HCT116 (cell line): ENCODE measurements at regions not wholly inside any gene's neighbourhood (a gene's known extent, or its start where the extent isn't known, plus 50 kb on each side); places are given as distances from the start of the nearest gene placed in this dataset.

Source experiments
- ATAC-seq: fragments of 200-7000 bp; cut with Tn5 transposase; 2 replicates; pipeline ENCODE4 v1.9.1; 2020; ENCODE audit warnings: mild to moderate bottlenecking, moderate library complexity
- BruUV-seq: library from RNA; stranded (reverse); fragments of 400-500 nt; replicated peaks from 2 replicates; lab custom pipeline; 2021; lab: Mats Ljungman, UMichigan
- CTCF ChIA-PET: fragments of 300-600 bp; sonication (Branson Sonifier 250); formaldehyde crosslinking; loops from one replicate; lab custom pipeline; 2021; ENCODE audit warnings: antibody characterized with exemption; lab: Charles Lee
- POLR2A ChIA-PET: fragments of 300-600, 350-600 bp; sonication (Branson Sonifier 250); formaldehyde crosslinking; loops from one replicate; lab custom pipeline; 2021; ENCODE audit warnings: antibody characterized with exemption; lab: Charles Lee
- RAD21 ChIA-PET, 2 experiments: fragments of 300-600 bp; sonication (Branson Sonifier 250); formaldehyde crosslinking; loops; one replicate each; lab custom pipeline; 2023; ENCODE audit warnings: low total read pairs in 2 of 2; ENCODE audit not compliant: uncharacterized antibody in 2 of 2, unreplicated experiment in 2 of 2, low non-redundant PET in 1 of 2; lab: Charles Lee
- DNase-seq: peaks from one replicate; pipeline ENCODE4 v3.0.0-alpha.2; 2010; ENCODE audit warnings: low read depth, low spot score
- H2AFZ ChIP-seq: fragments of 200-600 bp; shearing (Covaris generic), sonication (generic); 2 replicates; pipeline ENCODE4 v1.6.1; 2017; ENCODE audit warnings: low read depth, mixed run types, mixed read lengths, antibody characterized with exemption, low read length; ENCODE audit not compliant: poor library complexity, severe bottlenecking
- H3K27ac ChIP-seq: 2 replicates; pipeline ENCODE4 v1.5.1; 2012; ENCODE audit warnings: low read depth, low read length
- H3K27me3 ChIP-seq: fragments of 200-600 bp; sonication (generic); 2 replicates; pipeline ENCODE4 v1.6.1; 2016; ENCODE audit warnings: mixed run types, low read length, mixed read lengths; ENCODE audit not compliant: insufficient read depth
- H3K36me3 ChIP-seq, 2 experiments: fragments of 200-500 bp in 1 of 2; fragments of 200-600 bp in 1 of 2; sonication (Bioruptor generic) in 1 of 2; sonication (generic) in 1 of 2; 2 replicates each; pipeline versions ENCODE4 v1.5.1 to v1.6.1; 2014 to 2016; ENCODE audit warnings: low read length in 2 of 2, inconsistent platforms in 1 of 2, mixed read lengths in 1 of 2, mixed run types in 1 of 2; ENCODE audit not compliant: insufficient read depth in 2 of 2, control insufficient read depth in 1 of 2
- H3K4me1 ChIP-seq, 2 experiments: fragments of 200-600 bp in 1 of 2; sonication (generic) in 1 of 2; 2 replicates each; pipeline versions ENCODE4 v1.5.1 to v1.6.1; 2012 to 2017; ENCODE audit warnings: low read length in 2 of 2, inconsistent platforms in 1 of 2, mild to moderate bottlenecking in 1 of 2, mixed read lengths in 1 of 2, mixed run types in 1 of 2, moderate library complexity in 1 of 2; ENCODE audit not compliant: insufficient read depth in 2 of 2, control insufficient read depth in 1 of 2
- H3K4me2 ChIP-seq: fragments of 200-600 bp; sonication (generic); 2 replicates; pipeline ENCODE4 v1.6.1; 2017; ENCODE audit warnings: mixed run types, low read length, mixed read lengths
- H3K4me3 ChIP-seq, 2 experiments: fragments of 200-600 bp in 1 of 2; sonication (generic) in 1 of 2; replicated peaks in 1 of 2; 2 replicates each; pipeline ENCODE4 v1.5.1; 2011 to 2016; ENCODE audit warnings: low read length in 2 of 2, control low read depth in 1 of 2, low read depth in 1 of 2, mild to moderate bottlenecking in 1 of 2, mixed read lengths in 1 of 2, mixed run types in 1 of 2
- H3K79me2 ChIP-seq: fragments of 200-600 bp; sonication (generic); 2 replicates; pipeline ENCODE4 v1.6.1; 2017; ENCODE audit warnings: mild to moderate bottlenecking, mixed run types, low read length, moderate library complexity, mixed read lengths; ENCODE audit not compliant: insufficient read depth
- H3K9ac ChIP-seq: fragments of 200-600 bp; sonication (generic); 2 replicates; pipeline ENCODE4 v1.6.1; 2016; ENCODE audit warnings: low read length, mixed read lengths
- H3K9me2 ChIP-seq: fragments of 200-600 bp; sonication (generic), shearing (Covaris generic); 2 replicates; pipeline ENCODE4 v1.6.1; 2017; ENCODE audit warnings: mixed run types, mild to moderate bottlenecking, moderate library complexity; ENCODE audit not compliant: insufficient read depth
- H3K9me3 ChIP-seq, 2 experiments: fragments of 200-500 bp in 1 of 2; fragments of 200-600 bp in 1 of 2; sonication (Bioruptor generic) in 1 of 2; sonication (generic) in 1 of 2; 2 replicates each; pipeline ENCODE4 v1.6.1; 2014 to 2017; ENCODE audit warnings: low read length in 2 of 2, mixed read lengths in 2 of 2, inconsistent platforms in 1 of 2, low read depth in 1 of 2, mild to moderate bottlenecking in 1 of 2, mixed run types in 1 of 2, moderate library complexity in 1 of 2; ENCODE audit not compliant: control insufficient read depth in 1 of 2, insufficient read depth in 1 of 2
- H4K20me1 ChIP-seq: fragments of 200-600 bp; sonication (generic), shearing (Covaris generic); 2 replicates; pipeline ENCODE4 v1.6.1; 2017; ENCODE audit warnings: mixed run types, mild to moderate bottlenecking, moderate library complexity; ENCODE audit not compliant: insufficient read depth
- EZH2 ChIP-seq: fragments of 200-600 bp; sonication (generic); IDR thresholded peaks from 2 replicates; pipeline ENCODE4 v1.6.1; 2017; ENCODE audit warnings: antibody characterized with exemption, mixed run types
- JUND ChIP-seq: IDR thresholded peaks from 2 replicates; pipeline ENCODE4 v1.6.1; 2012
- POLR2A ChIP-seq: IDR thresholded peaks from 2 replicates; pipeline ENCODE4 v1.7.0; 2011; ENCODE audit warnings: borderline replicate concordance; ENCODE audit not compliant: insufficient read depth, insufficient read length; ENCODE audit errors: extremely low read depth
- SIN3A ChIP-seq: IDR thresholded peaks from 2 replicates; pipeline ENCODE4 v1.6.1; 2012; ENCODE audit warnings: low read depth
- SP1 ChIP-seq: IDR thresholded peaks from 2 replicates; pipeline ENCODE4 v1.6.1; 2012; ENCODE audit warnings: low read depth
- YY1 ChIP-seq: IDR thresholded peaks from 2 replicates; pipeline ENCODE4 v1.6.1; 2011; ENCODE audit warnings: low read length, low read depth, moderate library complexity, mild to moderate bottlenecking; ENCODE audit not compliant: insufficient replicate concordance; ENCODE audit errors: extremely low read depth
- intact Hi-C: fragments of 100-400 bp; cut with micrococcal nuclease; formaldehyde crosslinking; loops from 2 replicates; pipeline ENCODE4 v1.10.0; 2022
- TF ChIP-seq, protein P1 (sequence below), 3 experiments: fragments of 200-600 bp in 1 of 3; sonication (generic) in 1 of 3; IDR thresholded peaks in 2 of 3; conservative IDR thresholded peaks in 1 of 3; 2 replicates each; pipeline ENCODE4 v1.5.1; 2012 to 2017; ENCODE audit warnings: low read depth in 2 of 3, low read length in 2 of 3, antibody characterized with exemption in 1 of 3, borderline replicate concordance in 1 of 3, control low read depth in 1 of 3, mild to moderate bottlenecking in 1 of 3, mixed read lengths in 1 of 3, mixed run types in 1 of 3, moderate library complexity in 1 of 3; ENCODE audit not compliant: insufficient read depth in 1 of 3
- TF ChIP-seq, protein P2 (sequence below): IDR thresholded peaks from 2 replicates; pipeline ENCODE4 v1.6.1; 2011; ENCODE audit warnings: mild to moderate bottlenecking, low read length, moderate library complexity; ENCODE audit not compliant: insufficient replicate concordance; ENCODE audit errors: extremely low read depth
- TF ChIP-seq, protein P3 (sequence below): IDR thresholded peaks from 2 replicates; pipeline ENCODE4 v1.6.1; 2012; ENCODE audit warnings: low read depth

DNA sequence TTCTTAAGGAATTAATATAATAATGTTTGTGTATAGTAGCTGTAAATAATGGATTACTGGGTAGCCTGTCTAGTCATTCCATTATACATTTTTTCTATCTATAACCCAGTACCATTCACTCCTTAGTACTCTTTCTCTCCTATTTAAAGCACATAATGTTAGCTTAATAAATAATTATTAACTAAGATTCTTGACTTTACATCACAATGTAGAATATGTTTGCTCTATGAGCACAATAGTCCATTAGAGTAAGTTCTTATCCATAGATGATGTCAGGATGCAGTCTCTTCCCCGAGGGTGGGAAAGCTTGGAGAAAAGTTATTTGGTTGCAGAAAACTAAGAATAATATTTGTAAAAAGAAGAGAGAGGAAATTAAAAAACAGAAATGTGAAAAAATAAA lies 226.4 kb upstream of the EYS start:
- Histone ChIP-seq H3K27me3 (no peaks in the 10 kb centered on the region), H3K9ac (no peak overlapping the region), H3K9me2 (no peaks in the 10 kb centered on the region), H3K36me3 (no peaks in the 10 kb centered on the region), H3K79me2 (no peaks in the 10 kb centered on the region), H3K4me2 (no peak overlapping the region), H3K27ac (no peak overlapping the region), H3K9me3 (peaks cover 10 to 11% of the 10 kb centered on the region in 2 experiments; a peak in 3 of 4 replicates), H2AFZ (no peak overlapping the region), H3K4me3 (no peak overlapping the region), H4K20me1 (no peaks in the 10 kb centered on the region), H3K4me1 (no peaks in the 10 kb centered on the region)
- CTCF ChIA-PET = no interaction called here
- intact Hi-C loops = no loop called here
- DNase-seq = no peak
- no TSS peak for BruUV-seq
- ATAC-seq = no peak
- POLR2A ChIA-PET = no interaction called here
- RAD21 ChIA-PET = no interaction called here
- TF ChIP-seq, protein P1, sequence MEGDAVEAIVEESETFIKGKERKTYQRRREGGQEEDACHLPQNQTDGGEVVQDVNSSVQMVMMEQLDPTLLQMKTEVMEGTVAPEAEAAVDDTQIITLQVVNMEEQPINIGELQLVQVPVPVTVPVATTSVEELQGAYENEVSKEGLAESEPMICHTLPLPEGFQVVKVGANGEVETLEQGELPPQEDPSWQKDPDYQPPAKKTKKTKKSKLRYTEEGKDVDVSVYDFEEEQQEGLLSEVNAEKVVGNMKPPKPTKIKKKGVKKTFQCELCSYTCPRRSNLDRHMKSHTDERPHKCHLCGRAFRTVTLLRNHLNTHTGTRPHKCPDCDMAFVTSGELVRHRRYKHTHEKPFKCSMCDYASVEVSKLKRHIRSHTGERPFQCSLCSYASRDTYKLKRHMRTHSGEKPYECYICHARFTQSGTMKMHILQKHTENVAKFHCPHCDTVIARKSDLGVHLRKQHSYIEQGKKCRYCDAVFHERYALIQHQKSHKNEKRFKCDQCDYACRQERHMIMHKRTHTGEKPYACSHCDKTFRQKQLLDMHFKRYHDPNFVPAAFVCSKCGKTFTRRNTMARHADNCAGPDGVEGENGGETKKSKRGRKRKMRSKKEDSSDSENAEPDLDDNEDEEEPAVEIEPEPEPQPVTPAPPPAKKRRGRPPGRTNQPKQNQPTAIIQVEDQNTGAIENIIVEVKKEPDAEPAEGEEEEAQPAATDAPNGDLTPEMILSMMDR (IDR thresholded peaks at IDR 0.05 in 2 of 3, conservative IDR thresholded peaks at IDR 0.05 in 1 of 3; ENCODE audit: borderline replicate concordance in 1 of 3, insufficient read depth in 1 of 3, low read depth in 2 of 3, low read length in 2 of 3) = no peak
- TF ChIP-seq SIN3A (no peak), SP1 (no peak), YY1 (no peak), POLR2A (no peak), EZH2 (no peak), JUND (no peak)
- TF ChIP-seq, protein P2, sequence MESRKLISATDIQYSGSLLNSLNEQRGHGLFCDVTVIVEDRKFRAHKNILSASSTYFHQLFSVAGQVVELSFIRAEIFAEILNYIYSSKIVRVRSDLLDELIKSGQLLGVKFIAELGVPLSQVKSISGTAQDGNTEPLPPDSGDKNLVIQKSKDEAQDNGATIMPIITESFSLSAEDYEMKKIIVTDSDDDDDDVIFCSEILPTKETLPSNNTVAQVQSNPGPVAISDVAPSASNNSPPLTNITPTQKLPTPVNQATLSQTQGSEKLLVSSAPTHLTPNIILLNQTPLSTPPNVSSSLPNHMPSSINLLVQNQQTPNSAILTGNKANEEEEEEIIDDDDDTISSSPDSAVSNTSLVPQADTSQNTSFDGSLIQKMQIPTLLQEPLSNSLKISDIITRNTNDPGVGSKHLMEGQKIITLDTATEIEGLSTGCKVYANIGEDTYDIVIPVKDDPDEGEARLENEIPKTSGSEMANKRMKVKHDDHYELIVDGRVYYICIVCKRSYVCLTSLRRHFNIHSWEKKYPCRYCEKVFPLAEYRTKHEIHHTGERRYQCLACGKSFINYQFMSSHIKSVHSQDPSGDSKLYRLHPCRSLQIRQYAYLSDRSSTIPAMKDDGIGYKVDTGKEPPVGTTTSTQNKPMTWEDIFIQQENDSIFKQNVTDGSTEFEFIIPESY = no peak
- TF ChIP-seq, protein P3, sequence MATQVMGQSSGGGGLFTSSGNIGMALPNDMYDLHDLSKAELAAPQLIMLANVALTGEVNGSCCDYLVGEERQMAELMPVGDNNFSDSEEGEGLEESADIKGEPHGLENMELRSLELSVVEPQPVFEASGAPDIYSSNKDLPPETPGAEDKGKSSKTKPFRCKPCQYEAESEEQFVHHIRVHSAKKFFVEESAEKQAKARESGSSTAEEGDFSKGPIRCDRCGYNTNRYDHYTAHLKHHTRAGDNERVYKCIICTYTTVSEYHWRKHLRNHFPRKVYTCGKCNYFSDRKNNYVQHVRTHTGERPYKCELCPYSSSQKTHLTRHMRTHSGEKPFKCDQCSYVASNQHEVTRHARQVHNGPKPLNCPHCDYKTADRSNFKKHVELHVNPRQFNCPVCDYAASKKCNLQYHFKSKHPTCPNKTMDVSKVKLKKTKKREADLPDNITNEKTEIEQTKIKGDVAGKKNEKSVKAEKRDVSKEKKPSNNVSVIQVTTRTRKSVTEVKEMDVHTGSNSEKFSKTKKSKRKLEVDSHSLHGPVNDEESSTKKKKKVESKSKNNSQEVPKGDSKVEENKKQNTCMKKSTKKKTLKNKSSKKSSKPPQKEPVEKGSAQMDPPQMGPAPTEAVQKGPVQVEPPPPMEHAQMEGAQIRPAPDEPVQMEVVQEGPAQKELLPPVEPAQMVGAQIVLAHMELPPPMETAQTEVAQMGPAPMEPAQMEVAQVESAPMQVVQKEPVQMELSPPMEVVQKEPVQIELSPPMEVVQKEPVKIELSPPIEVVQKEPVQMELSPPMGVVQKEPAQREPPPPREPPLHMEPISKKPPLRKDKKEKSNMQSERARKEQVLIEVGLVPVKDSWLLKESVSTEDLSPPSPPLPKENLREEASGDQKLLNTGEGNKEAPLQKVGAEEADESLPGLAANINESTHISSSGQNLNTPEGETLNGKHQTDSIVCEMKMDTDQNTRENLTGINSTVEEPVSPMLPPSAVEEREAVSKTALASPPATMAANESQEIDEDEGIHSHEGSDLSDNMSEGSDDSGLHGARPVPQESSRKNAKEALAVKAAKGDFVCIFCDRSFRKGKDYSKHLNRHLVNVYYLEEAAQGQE = no peak
